GM21526 (cell line): ENCODE measurements at regions not wholly inside any gene's neighbourhood (a gene's known extent, or its start where the extent isn't known, plus 50 kb on each side); places are given as distances from the start of the nearest gene placed in this dataset.
"Not testable (repeated sequence)": the region's sequence is repeated elsewhere in the genome, so short reads cannot be mapped to it uniquely, and the experiment has no call there.

Experiments
- ATAC-seq: cut with Tn5 transposase; IDR thresholded peaks from one replicate; pipeline ENCODE4 v1.9.1; 2021; ENCODE audit warnings: moderate library complexity; ENCODE audit not compliant: unreplicated experiment, low FRiP score

- no peak for ATAC-seq
Measured at GRCh38 chr21:14829685-14830084, 235.1 kb downstream of the NRIP1 start.

GRCh38 chr21:14827468-14827867, 237.3 kb downstream of the NRIP1 start:
- ATAC-seq = no peak

- ATAC-seq = no peak
Measured at GRCh38 chr21:14826630-14827029, 238.2 kb downstream of the NRIP1 start.

DNA sequence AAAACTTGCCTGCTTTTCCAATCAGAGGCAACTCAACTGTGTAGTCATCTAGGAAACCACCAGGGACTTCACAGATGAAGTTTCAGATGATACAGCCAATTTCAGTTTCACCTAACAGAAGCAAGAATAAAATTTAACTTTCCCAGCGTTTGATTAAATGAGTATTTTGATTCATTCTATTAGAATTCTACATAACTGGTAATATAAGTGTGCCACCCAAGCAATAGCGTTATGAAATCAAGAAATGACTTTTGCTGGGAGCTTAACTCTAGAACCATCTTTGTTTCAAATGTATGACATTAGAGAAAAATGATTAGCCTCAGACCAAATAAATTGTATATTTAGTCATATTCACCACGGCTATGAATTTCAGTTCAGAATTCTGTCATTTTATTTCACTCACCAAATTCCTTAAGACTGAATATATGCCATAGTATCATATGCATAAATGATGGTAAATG, 239.3 kb downstream of the NRIP1 start:
- ATAC-seq = no peak

GRCh38 chr21:14824126-14824525, 240.7 kb downstream of the NRIP1 start:
- ATAC-seq = no peak

DNA sequence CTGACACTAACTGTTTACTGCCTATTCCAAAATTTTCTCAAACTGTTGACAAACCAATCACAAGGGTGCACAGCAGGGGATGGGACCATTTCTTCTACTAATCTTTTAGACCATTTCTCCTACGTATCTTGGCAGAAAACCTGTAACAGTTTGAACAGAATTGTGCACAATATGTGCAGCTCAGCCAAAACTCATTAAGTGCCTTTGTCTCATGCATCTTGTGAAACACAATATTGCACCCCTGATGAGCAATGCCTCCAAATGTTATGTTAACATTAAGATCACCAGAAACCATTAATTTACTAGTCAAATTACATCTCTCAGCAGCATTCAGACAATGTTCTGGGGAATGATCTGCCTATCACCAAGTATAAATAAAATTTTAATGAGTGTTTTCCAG, 247.5 kb downstream of the NRIP1 start:
- no peak for ATAC-seq

DNA sequence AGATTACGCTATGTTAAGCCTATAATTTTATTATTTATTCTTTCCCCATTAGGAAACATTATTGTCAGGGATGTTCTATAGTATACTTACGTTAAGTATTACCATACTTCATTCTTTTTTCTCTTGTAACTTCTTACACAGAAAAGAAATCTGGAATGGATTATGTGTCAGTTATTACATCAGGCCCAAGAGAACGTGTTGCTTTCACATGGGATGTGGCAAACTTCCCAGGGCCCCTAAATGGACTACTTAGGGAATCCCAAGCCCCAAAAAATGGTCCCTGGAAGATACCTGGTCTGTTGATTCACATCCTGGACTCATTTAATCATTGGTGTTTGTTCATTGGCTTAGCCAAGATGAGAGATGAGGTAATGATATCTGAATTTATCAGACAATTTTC, 249.8 kb downstream of the NRIP1 start:
- ATAC-seq = no peak

DNA sequence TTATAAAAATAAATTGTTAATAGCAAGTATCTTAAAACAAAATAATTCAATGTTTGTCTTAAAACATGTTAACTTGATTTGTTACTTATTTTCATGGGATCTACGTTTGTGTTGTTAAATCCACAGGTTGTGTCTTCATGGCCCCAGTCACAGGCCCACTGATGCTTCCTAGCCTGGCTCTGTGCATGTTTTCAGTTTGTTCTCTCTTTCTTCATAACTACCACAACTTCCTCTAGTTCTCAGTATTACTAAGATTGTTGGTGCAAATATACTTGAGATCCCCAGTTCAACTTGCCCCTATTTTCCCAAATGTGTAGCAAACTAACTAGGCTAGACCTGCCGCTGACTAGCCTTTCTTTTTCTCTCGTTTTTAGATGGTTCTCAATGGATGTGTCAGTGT, 250.5 kb downstream of the NRIP1 start:
- ATAC-seq = no peak

GRCh38 chr21:14804170-14804569, 258.1 kb upstream of the SAMSN1 start:
- ATAC-seq = not testable (repeated sequence)

- no peak for ATAC-seq
Measured at GRCh38 chr21:14797543-14797942, 251.4 kb upstream of the SAMSN1 start.

- ATAC-seq = no peak
Measured at GRCh38 chr21:14787312-14787711, 241.2 kb upstream of the SAMSN1 start.

DNA sequence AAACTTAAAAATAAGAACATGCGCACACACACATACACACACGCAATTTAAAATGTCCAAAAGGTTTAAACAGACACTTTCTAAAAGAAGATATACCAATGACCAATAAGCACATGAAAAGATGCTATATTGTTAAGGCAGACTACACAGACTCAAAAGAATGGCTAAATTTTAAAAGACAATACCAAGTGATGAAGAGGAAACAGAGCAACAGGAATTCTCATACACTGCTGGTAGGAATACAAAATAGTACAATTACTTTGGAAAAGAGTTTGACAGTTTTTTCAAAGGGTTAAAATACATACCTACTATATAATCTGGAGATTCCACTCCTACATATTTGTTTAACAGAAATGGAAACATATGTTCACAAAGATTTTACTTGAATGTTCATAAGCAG, 239.6 kb upstream of the SAMSN1 start:
- no peak for ATAC-seq

- no peak for ATAC-seq
Measured at GRCh38 chr21:14773777-14774345, 227.7 kb upstream of the SAMSN1 start.

- no peak for ATAC-seq
Measured at GRCh38 chr21:14771593-14771992, 225.5 kb upstream of the SAMSN1 start.

DNA sequence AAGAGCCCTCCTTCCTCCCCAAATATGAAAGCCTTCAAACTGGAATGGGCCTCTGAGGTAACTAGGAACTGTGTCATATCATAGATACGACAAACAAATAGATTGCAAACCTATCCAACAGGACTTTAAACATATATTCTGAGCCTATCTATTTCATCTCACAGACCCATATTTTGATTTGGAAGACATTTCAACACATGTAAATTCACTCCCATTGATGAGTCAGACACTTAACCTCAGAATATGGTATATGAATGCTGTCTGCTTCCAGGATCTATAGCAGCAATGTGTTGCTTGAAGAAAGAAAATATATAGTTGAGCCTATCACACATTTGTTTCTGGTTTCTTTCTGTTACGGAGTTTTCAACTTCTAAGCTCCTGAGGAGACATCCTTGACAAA, 221.9 kb upstream of the SAMSN1 start:
- ATAC-seq = no peak

DNA sequence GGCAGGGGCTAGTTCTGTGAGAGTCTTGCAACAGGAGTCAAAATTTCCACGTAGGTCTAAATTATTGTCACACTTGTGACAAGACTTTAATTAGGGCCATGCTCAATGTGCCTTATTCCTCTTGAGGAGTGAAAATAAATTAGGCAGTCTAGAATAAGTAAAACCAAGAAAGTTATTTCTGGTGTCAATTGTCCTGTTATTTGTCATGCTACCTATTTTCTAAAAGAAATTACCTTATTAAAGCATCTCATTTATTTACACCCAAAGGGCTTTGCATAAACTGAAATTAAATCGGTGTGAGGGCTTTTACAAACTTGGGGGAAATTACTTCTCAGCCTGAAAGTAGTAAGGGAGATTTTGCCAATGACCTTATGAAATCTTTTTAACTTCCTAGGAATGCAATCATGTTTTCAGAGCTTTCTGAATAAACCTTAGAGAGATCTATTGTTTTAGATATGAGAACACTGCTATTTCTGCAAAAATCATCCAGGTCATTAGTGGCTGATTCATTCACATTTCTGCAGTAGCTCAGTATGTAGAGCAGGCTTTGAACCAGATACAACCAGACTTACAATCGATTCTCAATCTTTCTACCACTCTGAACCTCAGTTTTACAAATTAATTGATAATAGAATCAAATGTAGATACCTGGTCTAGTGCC, 221.2 kb upstream of the SAMSN1 start:
- ATAC-seq = no peak

DNA sequence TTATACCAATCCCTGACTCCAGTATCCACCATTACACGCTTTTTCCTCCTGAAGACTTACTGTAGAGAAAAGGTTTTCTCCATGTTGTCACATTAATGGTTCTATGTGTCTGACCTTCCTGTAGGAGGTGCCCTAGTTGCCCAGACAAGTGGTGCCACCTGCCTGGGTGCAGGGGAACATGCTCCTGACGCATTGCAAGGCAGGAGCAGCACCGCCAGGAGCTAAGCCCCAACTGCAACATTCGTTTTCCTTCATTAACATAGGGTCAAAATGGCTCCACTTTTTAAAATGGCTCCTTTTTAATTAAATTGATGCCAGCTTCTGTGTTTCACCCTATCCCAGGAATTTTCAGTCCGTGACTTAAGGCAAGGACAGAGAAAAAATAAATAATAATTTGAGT, 220.1 kb upstream of the SAMSN1 start:
- no peak for ATAC-seq

DNA sequence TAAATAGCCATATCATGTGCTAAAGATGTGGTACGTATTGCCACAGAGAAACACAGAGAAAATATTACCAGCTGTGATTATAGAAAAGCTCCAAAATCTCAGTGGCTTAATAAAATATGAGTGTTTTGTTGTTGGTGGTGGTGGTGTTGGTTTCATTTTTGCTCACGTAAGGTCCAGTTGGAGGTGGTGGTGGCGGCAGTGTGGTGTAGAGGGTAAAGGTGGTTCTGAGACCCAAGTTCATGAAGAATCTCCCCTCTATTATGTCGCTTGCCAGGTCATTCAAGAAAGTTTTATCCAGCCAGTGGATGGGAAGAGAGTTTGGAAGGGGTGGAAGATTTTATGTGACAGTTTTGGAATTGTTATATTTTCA, 217.6 kb upstream of the SAMSN1 start:
- peak; percentile 30 for ATAC-seq

- ATAC-seq = peak; percentile 94
Measured at GRCh38 chr21:14762734-14763694, 216.9 kb upstream of the SAMSN1 start.

DNA sequence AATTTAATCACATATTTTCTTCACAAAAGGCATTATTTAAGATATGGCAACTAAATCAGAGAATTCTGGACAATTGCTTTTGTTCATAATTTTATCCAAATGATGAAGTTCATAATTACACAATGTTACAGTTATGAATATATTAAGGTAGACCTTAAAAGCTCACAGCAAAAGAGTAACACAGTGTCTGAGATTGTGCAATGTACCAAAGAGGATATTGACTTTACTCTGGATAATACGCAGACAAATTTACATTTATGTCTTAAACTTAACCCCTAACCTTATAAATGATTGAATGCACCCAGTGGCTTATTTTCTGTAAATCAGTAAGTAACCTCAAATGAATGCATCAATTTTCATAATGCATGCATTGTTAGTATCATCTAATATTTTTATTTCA, 216.2 kb upstream of the SAMSN1 start:
- no peak for ATAC-seq

DNA sequence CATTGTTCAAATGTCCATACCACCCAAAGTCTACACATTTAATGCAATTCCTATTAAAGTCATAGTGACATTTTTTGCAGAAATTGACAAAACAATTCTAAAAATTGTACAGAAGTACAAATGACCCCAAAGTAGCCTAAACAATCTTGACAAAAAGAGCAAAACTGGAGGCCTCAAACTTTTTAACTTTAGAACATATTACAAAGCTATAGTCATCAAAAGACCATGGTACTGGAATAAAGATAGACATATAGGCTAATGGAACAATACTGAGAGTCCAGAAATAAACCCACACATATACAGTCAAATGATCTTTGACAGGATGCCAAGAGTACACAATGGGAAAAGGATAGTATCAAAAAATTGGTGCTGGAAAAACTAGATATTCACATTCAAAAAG, 213.2 kb upstream of the SAMSN1 start:
- no peak for ATAC-seq

DNA sequence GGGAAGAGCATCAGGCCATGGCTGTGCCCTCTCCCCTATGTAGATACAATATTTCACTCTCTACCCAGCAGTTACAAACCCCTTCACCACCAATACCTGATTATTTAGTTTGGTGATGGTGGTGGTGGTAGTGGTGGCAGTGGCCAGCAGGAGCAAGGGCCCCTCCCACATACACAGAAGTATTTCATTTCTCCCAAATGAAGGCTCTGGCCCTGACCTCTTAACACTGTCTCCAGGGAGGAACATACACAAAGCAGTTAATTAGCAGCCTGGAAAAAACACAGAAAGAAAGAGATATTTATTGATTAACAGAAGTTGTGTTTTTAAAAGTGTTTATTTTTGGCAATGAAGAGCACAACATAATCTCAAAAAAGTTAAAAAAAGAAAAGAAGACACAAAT, 212.7 kb upstream of the SAMSN1 start:
- ATAC-seq = no peak
